NB4 (cell line): ENCODE measurements at regions not wholly inside any gene's neighbourhood (a gene's known extent, or its start where the extent isn't known, plus 50 kb on each side); places are given as distances from the start of the nearest gene placed in this dataset.

ENCODE experiments used
- CTCF ChIP-seq: IDR thresholded peaks from one replicate; pipeline ENCODE4 v1.5.1; 2012; ENCODE audit warnings: low read depth, low read length
- MAX ChIP-seq: IDR thresholded peaks from 2 replicates; pipeline ENCODE4 v1.6.1; 2011; ENCODE audit warnings: low read depth, low read length

- TF ChIP-seq CTCF: no peak
- TF ChIP-seq MAX: no peak
These were observed 351.4 kb downstream of the HLX start for GRCh38 chr1:221230605-221231004.
